PFSK-1 (cell line): ENCODE measurements at regions not wholly inside any gene's neighbourhood (a gene's known extent, or its start where the extent isn't known, plus 50 kb on each side); places are given as distances from the start of the nearest gene placed in this dataset.

Experiments used
- FOXP2 ChIP-seq: optimal IDR thresholded peaks from 2 replicates; pipeline ENCODE3; 2011; ENCODE audit warnings: borderline replicate concordance, control low read depth, inconsistent platforms; ENCODE audit not compliant: insufficient read depth; ENCODE audit errors: extremely low read length, extremely low read depth
- POLR2AphosphoS5 ChIP-seq: IDR thresholded peaks from 2 replicates; pipeline ENCODE4 v1.6.1; 2012; ENCODE audit warnings: low read depth, mild to moderate bottlenecking, control low read depth, low read length, moderate library complexity
- SIN3A ChIP-seq: IDR thresholded peaks from 2 replicates; pipeline ENCODE4 v1.6.1; 2012; ENCODE audit warnings: mild to moderate bottlenecking, low read length, moderate library complexity, borderline replicate concordance; ENCODE audit not compliant: insufficient read depth
- TAF1 ChIP-seq: IDR thresholded peaks from 2 replicates; pipeline ENCODE4 v1.6.1; 2012; ENCODE audit warnings: low read length, control low read depth, borderline replicate concordance; ENCODE audit not compliant: insufficient read depth
- TF ChIP-seq, protein P1 (sequence below), 2 experiments: IDR thresholded peaks; 2 replicates each; pipeline versions ENCODE4 v1.6.1 to v1.8.0; 2011 to 2012; ENCODE audit warnings: low read depth in 2 of 2, low read length in 2 of 2, control low read depth in 1 of 2, inconsistent platforms in 1 of 2, mild to moderate bottlenecking in 1 of 2, moderate library complexity in 1 of 2; ENCODE audit not compliant: insufficient read depth in 1 of 2

DNA sequence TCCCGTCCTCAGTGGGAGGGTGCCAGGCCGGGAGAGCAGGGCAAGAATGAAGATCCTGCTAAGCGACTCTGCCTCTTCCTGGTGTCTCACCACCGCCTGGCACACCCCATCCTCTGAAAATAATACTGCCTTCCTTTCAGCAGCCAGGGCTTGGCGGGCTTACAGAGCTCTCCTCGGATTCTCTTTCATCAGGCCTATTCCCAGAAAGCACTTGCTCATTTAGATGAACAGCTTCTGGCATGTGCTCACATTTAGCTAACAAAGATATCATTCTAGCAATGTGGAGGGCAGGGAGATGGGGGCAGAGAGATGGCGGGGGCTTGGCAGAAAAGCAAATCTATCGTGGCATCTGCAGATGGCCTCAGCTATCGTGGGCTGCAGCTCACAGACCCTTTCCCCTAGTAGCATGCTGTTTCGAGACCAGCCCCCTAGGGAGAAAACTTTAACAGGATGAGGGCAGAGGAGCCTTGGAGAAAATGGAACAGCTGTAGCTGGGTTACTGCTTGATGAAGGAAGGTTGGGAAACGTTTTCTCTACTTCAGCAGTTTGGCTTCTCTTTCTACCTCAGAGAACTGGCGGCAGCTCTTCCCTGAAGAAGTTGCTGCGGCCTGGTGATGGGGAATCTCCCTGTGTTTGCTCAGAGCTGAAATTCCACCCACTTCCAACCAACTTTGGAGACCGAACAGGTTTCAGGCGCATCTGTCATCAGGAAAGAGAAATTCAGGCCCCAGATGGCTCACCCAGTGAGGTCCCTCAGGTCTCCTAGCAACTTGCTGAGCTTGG lies 102.1 kb downstream of the TMEM174 start:
- no peak for TF ChIP-seq POLR2AphosphoS5
- TF ChIP-seq SIN3A = no peak
- TF ChIP-seq TAF1 = no peak
- no peak for TF ChIP-seq FOXP2
- TF ChIP-seq, protein P1, sequence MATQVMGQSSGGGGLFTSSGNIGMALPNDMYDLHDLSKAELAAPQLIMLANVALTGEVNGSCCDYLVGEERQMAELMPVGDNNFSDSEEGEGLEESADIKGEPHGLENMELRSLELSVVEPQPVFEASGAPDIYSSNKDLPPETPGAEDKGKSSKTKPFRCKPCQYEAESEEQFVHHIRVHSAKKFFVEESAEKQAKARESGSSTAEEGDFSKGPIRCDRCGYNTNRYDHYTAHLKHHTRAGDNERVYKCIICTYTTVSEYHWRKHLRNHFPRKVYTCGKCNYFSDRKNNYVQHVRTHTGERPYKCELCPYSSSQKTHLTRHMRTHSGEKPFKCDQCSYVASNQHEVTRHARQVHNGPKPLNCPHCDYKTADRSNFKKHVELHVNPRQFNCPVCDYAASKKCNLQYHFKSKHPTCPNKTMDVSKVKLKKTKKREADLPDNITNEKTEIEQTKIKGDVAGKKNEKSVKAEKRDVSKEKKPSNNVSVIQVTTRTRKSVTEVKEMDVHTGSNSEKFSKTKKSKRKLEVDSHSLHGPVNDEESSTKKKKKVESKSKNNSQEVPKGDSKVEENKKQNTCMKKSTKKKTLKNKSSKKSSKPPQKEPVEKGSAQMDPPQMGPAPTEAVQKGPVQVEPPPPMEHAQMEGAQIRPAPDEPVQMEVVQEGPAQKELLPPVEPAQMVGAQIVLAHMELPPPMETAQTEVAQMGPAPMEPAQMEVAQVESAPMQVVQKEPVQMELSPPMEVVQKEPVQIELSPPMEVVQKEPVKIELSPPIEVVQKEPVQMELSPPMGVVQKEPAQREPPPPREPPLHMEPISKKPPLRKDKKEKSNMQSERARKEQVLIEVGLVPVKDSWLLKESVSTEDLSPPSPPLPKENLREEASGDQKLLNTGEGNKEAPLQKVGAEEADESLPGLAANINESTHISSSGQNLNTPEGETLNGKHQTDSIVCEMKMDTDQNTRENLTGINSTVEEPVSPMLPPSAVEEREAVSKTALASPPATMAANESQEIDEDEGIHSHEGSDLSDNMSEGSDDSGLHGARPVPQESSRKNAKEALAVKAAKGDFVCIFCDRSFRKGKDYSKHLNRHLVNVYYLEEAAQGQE (IDR thresholded peaks at IDR 0.05; ENCODE audit: insufficient read depth in 1 of 2, low read depth in 2 of 2, low read length in 2 of 2) = no peak

DNA sequence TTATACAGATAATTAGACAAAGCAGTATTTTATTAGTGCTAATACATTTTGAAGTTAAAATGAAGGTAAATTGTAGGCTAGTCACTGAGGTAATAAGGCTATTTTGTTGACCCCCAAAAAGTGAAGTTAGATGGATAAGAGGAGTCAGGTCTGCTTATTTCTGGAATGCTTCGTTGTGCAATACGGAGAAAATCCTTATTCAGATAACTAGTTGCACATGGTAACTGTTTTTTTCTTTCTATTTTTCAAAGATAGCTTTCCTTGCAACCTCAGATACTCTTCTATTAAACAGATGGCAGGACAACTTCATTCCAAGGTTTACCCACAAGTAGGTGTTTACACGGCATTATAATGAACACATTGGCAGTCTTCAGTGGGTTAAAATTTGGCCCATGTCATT lies 101.1 kb downstream of the TMEM174 start:
- no peak for TF ChIP-seq POLR2AphosphoS5
- TF ChIP-seq, protein P1 (IDR thresholded peaks at IDR 0.05; ENCODE audit: insufficient read depth in 1 of 2, low read depth in 2 of 2, low read length in 2 of 2) = no peak
- TF ChIP-seq SIN3A = no peak
- no peak for TF ChIP-seq FOXP2
- no peak for TF ChIP-seq TAF1

DNA sequence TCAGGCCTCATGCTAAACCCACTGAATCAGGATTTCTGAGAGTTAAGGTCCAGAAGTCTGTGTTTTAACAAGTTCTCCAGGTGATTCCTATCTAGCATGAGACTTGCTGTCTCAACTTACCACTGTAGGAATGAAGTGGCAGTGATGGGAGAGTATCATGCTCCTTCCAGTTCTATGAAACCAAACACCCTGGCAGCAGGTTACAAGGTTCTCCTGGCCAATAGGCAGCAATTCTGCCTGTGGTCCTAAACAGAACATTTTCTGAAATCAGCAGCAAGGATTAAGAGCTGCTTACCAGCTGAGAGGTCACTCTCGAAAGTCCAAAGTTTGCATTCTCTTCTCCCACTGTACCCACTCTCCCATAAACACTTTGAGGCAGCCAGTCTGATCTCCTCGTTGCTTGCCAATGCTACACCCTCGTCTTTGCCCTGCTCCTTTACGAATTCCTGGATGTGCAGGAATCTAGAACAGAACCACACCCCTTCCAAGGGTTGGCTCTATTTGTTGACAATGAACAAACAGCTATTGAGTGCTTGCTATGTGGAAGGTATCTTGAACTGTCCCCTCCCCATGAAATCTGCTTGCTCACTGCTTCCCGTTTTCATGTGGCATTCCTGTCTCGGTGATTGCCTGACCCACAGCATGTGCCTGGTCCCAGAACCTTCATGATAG lies 100.5 kb downstream of the TMEM174 start:
- TF ChIP-seq SIN3A (no peak), POLR2AphosphoS5 (no peak), FOXP2 (no peak)

DNA sequence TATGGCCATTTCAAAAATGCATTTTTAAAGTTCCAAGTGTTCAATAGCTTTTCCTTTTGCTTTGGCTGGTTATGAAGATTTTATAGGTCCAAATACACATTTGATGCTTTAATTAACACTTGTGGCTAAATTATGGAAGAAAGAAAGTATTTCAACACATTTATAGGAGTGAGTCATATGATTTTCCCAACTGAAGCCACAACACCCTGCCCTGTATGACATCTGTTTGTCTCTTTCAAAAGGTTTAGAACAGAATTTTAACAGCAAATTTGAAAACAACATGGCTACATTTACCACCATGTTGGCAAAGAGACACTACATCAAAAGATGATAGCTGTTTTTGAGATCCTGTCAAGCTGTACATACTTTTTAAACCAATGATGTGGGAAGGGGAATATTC lies 99.4 kb downstream of the TMEM174 start:
- TF ChIP-seq FOXP2 (no peak), TAF1 (no peak), SIN3A (no peak), POLR2AphosphoS5 (no peak)
- TF ChIP-seq, protein P1 (IDR thresholded peaks at IDR 0.05; ENCODE audit: insufficient read depth in 1 of 2, low read depth in 2 of 2, low read length in 2 of 2) = no peak

DNA sequence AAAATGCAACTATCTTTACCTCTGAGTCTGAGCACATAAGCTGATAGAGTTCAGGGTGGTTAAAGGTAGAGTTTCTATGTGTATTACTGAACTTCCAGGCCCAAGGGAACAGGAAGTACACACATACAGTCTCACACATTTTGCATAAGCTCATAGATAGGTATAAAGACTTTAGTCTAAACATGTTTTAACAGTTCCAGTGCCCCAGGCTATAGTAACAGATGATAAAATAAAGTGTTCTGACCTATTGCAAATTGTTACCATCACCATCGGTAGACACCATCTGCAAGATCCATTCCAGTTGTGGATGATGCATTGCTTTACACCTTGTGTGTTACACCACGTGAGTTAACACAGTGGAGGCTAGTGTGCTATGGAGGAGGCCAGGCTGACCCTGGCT lies 95.8 kb downstream of the TMEM174 start:
- TF ChIP-seq FOXP2 = no peak
- no peak for TF ChIP-seq POLR2AphosphoS5
- no peak for TF ChIP-seq SIN3A
- TF ChIP-seq, protein P1 (IDR thresholded peaks at IDR 0.05; ENCODE audit: insufficient read depth in 1 of 2, low read depth in 2 of 2, low read length in 2 of 2) = no peak
- no peak for TF ChIP-seq TAF1
